Thymus (tissue), 11 donors: ENCODE measurements at regions not wholly inside any gene's neighbourhood (a gene's known extent, or its start where the extent isn't known, plus 50 kb on each side); places are given as distances from the start of the nearest gene placed in this dataset.
A peak's percentile ranks its signal among the peaks of the same experiment; 100 is the strongest.
"Not testable (repeated sequence)": the region's sequence is repeated elsewhere in the genome, so short reads cannot be mapped to it uniquely, and the experiment has no call there.

Source experiments
- DNase-seq, 9 donors: peaks; one replicate each; pipeline ENCODE4 v3.0.0-alpha.2; 2013; ENCODE audit warnings: low spot score in 9 of 9, low read depth in 6 of 9, missing footprints in 1 of 9
- H3K27ac ChIP-seq, 2 donors: one replicate each; pipeline ENCODE4 v1.5.1; 2013; ENCODE audit warnings: control low read depth in 1 of 2, low read depth in 1 of 2, low read length in 1 of 2, mild to moderate bottlenecking in 1 of 2, moderate library complexity in 1 of 2
- H3K27me3 ChIP-seq, 2 donors: one replicate each; pipeline ENCODE4 v1.5.1; 2013; ENCODE audit warnings: low read length in 1 of 2; ENCODE audit not compliant: control insufficient read depth in 2 of 2, insufficient read depth in 1 of 2
- H3K36me3 ChIP-seq, 2 donors: one replicate each; pipeline ENCODE4 v1.5.1; 2013; ENCODE audit warnings: low read length in 1 of 2, mild to moderate bottlenecking in 1 of 2, moderate library complexity in 1 of 2; ENCODE audit not compliant: control insufficient read depth in 2 of 2, insufficient read depth in 2 of 2
- H3K4me1 ChIP-seq, 2 donors: one replicate each; pipeline ENCODE4 v1.5.1; 2013; ENCODE audit warnings: low read length in 2 of 2; ENCODE audit not compliant: control insufficient read depth in 2 of 2, insufficient read depth in 2 of 2
- H3K4me3 ChIP-seq, 2 donors: one replicate each; pipeline ENCODE4 v1.5.1; 2013; ENCODE audit warnings: low read length in 2 of 2, control low read depth in 1 of 2, mild to moderate bottlenecking in 1 of 2
- H3K9me3 ChIP-seq, 2 donors: one replicate each; pipeline ENCODE4 v1.5.1; 2013; ENCODE audit warnings: low read length in 1 of 2, mild to moderate bottlenecking in 1 of 2; ENCODE audit not compliant: control insufficient read depth in 2 of 2, insufficient read depth in 1 of 2
- WGBS: extraction: QIAGEN DNeasy Blood & Tissue Kit; methylation state at CpG from one replicate; pipeline ENCODE4 v1.1.7; 2013; 5-methylcytosine and 5-hydroxymethylcytosine counted together
- donor health status: healthy.

DNA sequence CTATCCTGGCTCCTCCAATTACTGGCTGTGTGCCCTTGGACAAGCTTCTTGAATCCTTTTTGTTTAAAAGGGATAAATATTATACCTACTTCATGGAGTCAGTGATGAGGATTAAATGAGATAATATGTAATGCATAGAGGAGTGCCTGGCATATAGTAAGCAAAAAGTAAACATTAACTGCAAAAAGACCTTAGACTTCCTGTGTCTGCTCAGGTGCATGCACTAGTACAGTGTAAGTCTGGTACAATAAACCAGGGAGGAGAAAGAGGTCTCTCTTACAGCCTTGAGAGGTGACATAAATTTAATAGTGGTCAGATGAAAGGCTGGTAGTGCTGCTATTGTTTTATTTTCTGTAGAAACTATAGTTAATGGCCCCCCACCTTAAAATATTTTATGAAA is 305.2 kb upstream of the MIS18BP1 start:
- Histone ChIP-seq H3K36me3 (no peaks in the 10 kb centered on the region), H3K4me1 (no peaks in the 10 kb centered on the region), H3K4me3 (no peak overlapping the region), H3K27me3 (no peaks in the 10 kb centered on the region), H3K27ac (no peak overlapping the region), H3K9me3 (no peaks in the 10 kb centered on the region)
- no peak for DNase-seq

DNA sequence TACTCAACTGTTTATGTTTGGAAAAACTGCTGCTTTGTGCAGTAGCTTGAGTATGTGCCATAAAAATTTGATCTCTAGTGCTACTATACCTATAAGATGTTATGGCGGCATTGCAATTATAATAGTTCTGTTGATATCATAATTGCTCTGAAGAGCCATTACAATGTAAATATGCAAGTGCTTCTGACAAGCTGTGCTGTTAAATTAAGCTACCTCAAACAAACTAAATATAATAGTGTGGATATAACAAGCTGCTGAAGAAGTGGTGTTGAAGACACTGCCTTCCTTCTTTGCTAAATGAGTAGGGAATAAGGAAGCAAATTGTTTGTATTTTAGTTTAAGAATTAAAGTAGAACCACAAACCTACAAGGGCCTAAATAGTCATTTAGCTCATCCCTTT is 301.0 kb upstream of the MIS18BP1 start:
- H3K4me1 ChIP-seq: no peaks in the 10 kb centered on the region
- 100% methylated on average over 1 of the region's 1 CpG for WGBS
- DNase-seq: no peak
- H3K27ac ChIP-seq: no peak overlapping the region
- H3K27me3 ChIP-seq: no peaks in the 10 kb centered on the region
- H3K36me3 ChIP-seq: no peaks in the 10 kb centered on the region
- H3K4me3 ChIP-seq: no peak overlapping the region
- no peaks in the 10 kb centered on the region for H3K9me3 ChIP-seq

DNA sequence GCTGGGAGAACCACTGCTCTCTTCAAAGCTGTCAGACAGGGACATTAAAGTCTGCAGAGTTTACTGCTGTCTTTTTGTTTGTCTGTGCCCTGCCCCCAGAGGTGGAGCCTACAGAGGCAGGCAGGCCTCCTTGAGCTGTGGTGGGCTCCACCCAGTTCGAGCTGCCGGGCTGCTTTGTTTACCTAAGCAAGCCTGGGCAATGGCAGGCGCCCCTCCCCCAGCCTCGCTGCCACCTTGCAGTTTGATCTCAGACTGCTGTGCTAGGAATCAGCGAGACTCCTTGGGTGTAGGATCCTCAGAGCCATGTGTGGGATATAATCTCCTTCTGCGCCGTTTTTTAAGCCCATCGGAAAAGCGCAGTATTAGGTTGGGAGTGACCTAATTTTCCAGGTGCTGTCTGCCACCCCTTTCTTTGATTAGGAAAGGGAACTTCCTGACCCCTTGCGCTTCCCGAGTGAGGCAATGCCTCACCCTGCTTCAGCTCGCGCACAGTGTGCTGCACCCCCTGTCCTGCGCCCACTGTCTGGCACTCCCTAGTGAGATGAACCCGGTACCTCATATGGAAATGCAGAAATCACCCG is 298.3 kb upstream of the MIS18BP1 start:
- H3K27me3 ChIP-seq, H3K9me3 ChIP-seq, H3K4me1 ChIP-seq, H3K27ac ChIP-seq, H3K4me3 ChIP-seq, DNase-seq, H3K36me3 ChIP-seq: not testable (repeated sequence)
- 46% methylated on average over 16 of the region's 16 CpGs for WGBS

DNA sequence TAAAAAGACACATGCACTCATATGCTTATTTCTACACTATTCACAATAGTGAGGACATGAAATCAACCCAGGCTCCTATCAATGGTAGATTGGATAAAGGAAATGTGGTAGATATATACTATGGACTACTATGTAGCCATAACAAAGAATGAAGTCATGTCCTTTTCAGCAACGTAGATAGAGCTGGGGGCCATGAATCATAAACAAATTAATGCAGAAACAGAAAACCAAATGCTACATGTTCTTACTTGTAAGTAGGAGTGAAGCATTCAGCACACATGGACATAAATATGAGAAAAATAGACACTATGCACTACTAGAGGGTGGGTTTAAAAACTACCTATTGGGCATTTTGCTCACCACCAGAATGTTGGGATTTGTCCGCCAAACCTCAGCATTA is 278.0 kb upstream of the MIS18BP1 start:
- H3K4me3 ChIP-seq: no peak overlapping the region
- H3K9me3 ChIP-seq: peaks cover 0 to 2% of the 10 kb centered on the region in 2 donors
- no peak for DNase-seq
- no peaks in the 10 kb centered on the region for H3K4me1 ChIP-seq
- H3K36me3 ChIP-seq: no peaks in the 10 kb centered on the region
- WGBS: 88% methylated on average over 2 of the region's 2 CpGs
- no peaks in the 10 kb centered on the region for H3K27me3 ChIP-seq
- no peak overlapping the region for H3K27ac ChIP-seq

DNA sequence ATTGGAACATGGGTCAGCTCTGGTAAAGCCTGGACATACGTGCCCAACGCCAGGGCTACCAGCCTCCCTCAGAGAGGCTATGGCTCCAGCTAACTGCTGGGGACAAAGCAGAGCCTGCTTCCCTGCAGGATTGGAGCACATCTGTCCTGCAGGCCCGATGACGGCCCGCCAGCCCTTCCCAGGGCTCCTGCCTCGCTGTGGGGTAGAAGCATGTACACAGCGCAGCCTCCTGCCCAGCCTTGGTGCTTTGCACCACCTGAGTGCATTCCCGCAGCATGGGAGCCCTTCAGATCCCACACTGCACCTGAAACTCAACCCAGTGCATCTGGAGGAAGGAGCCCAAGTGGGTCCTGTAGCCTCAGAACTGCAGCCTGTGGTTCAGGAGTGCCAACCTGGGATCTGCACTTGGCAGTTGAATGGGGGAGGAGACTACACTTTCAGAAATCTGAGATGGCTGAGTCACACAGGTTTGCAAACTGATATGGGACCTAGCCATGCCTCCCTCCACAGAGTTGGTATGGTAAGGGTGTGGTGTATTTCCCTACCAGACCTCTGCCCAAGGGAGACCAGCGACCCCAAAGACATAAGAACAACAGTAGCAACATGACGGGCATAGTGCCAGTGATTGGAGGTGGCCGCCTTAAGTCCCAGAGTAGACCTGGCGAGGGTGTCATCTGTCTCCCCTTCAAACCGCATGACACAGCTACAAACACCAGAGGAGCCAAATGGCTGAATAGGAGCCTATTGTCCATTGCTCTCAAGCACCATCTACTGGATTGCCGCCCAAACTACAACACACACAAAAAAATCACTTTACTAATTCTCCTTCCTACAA is 273.9 kb upstream of the MIS18BP1 start:
- 62% methylated on average over 14 of the region's 14 CpGs for WGBS
- no peaks in the 10 kb centered on the region for H3K27me3 ChIP-seq
- no peaks in the 10 kb centered on the region for H3K4me1 ChIP-seq
- H3K4me3 ChIP-seq: no peak overlapping the region
- no peaks in the 10 kb centered on the region for H3K36me3 ChIP-seq
- H3K9me3 ChIP-seq: no peaks in the 10 kb centered on the region
- DNase-seq: peak in 2 of 9 donors; percentile 4 to 8
- no peak overlapping the region for H3K27ac ChIP-seq

DNA sequence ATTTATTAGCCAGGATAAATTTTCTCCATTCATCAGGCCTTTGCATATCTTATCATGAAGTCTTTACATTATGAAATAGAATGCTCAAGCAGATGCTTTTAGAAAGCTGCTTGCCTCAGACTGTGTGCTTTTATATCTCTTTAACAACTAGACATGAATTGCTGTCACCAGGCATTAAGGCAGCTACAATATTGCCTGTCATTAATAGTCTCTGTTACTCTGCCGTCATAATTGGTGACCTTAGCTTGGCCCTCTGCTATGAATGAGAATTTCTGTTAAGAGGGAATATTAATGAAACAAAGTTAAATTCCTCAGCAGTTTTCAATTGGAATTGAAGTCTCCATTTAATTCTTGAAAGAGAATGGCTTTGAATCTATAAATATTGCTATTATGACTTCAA is 266.8 kb upstream of the MIS18BP1 start:
- Histone ChIP-seq H3K4me1 (no peaks in the 10 kb centered on the region), H3K27ac (no peak overlapping the region), H3K36me3 (no peaks in the 10 kb centered on the region), H3K4me3 (no peak overlapping the region), H3K9me3 (no peaks in the 10 kb centered on the region), H3K27me3 (no peaks in the 10 kb centered on the region)
- no peak for DNase-seq
- WGBS: 88% methylated on average over 1 of the region's 1 CpG

DNA sequence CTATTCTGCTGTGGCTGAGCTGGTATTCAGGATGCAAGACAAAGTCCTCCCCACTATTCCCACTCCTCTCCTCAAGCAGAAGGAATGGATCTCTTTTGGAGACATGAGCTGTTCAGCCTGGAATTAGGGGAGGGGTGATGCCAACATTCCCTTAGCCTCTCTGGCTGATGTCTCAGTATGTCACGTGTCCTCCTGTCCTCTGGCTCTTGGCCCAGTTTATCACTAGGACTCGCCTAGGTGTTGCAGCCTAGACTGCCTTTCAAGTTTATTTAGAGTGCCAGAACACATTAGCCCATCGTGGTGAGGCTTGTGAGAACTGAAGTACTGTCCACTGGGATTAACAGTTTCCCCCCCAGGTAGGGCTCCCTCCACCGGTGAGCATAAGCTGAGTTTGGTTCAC is 239.9 kb upstream of the MIS18BP1 start:
- DNase-seq: no peak
- 86% methylated on average over 4 of the region's 4 CpGs for WGBS
- no peak overlapping the region for H3K27ac ChIP-seq
- H3K36me3 ChIP-seq: no peaks in the 10 kb centered on the region
- no peaks in the 10 kb centered on the region for H3K4me1 ChIP-seq
- H3K4me3 ChIP-seq: no peak overlapping the region
- no peaks in the 10 kb centered on the region for H3K27me3 ChIP-seq
- no peaks in the 10 kb centered on the region for H3K9me3 ChIP-seq

DNA sequence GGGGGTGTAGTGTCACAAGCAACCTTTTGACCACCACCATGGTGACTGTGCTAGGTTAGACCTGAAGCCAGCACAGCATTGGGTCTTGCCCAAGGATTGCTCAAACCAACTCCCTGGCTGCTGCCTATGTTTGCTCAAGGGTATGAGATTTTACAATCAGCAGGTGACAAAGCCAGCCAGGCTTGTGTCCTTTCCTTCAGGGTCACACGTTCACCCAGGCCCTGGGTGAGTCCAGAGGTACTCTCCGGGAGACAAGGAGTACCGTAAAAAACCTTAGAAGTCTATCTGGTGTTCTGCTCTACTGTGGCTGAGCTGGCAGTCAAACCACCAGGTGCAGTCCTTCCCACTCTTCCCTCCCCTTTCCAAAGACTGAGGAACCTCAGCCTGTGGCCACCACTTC is 238.9 kb upstream of the MIS18BP1 start:
- Histone ChIP-seq H3K36me3 (no peaks in the 10 kb centered on the region), H3K4me1 (no peaks in the 10 kb centered on the region), H3K4me3 (no peak overlapping the region), H3K9me3 (no peaks in the 10 kb centered on the region), H3K27me3 (no peaks in the 10 kb centered on the region), H3K27ac (no peak overlapping the region)
- DNase-seq: no peak
- WGBS: 89% methylated on average over 3 of the region's 3 CpGs

DNA sequence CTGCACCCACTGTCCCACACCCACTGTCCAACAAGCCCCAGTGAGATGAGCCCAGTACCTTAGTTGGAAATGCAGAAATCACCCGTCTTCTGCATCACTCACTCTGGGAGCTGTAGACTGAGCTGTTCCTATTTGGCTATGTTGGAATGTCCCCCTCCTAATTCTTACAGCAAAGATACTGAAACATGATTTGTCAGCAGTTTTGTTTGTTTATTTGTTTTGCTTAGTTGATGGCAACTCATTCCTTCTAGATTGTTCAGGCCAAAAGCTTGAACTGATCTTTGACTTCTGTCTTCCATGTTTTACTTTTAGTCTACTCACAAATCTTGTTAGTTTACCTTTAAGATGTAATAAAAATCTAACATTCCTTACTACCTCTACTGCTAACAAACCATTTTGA is 233.6 kb upstream of the MIS18BP1 start:
- no peak for DNase-seq
- 98% methylated on average over 1 of the region's 1 CpG for WGBS
- no peak overlapping the region for H3K4me3 ChIP-seq
- H3K27me3 ChIP-seq: no peaks in the 10 kb centered on the region
- H3K9me3 ChIP-seq: peaks cover 0 to 7% of the 10 kb centered on the region in 2 donors
- H3K27ac ChIP-seq: no peak overlapping the region
- no peaks in the 10 kb centered on the region for H3K36me3 ChIP-seq
- H3K4me1 ChIP-seq: no peaks in the 10 kb centered on the region
